IMR-90 (cell line): ENCODE measurements at regions not wholly inside any gene's neighbourhood (a gene's known extent, or its start where the extent isn't known, plus 50 kb on each side); places are given as distances from the start of the nearest gene placed in this dataset.
"Not testable (repeated sequence)": the region's sequence is repeated elsewhere in the genome, so short reads cannot be mapped to it uniquely, and the experiment has no call there.

ENCODE experiments used
- ATAC-seq: fragments of 200-7000 bp; cut with Tn5 transposase; 2 replicates; pipeline ENCODE4 v1.9.1; 2020; ENCODE audit warnings: low read depth, mild to moderate bottlenecking, moderate library complexity
- BruUV-seq: library from RNA; stranded (reverse); fragments of 400-500 nt; replicated peaks from 2 replicates; lab custom pipeline; 2021; lab: Mats Ljungman, UMichigan
- CTCF ChIA-PET: fragments of 300-600 bp; formaldehyde crosslinking; extraction: SDS; loops from one replicate; lab custom pipeline; 2021; ENCODE audit warnings: antibody characterized with exemption; lab: Yijun Ruan, JAX
- POLR2A ChIA-PET: fragments of 300-600 bp; sonication (Branson Sonifier 250); formaldehyde crosslinking; loops from one replicate; lab custom pipeline; 2022; ENCODE audit warnings: antibody characterized with exemption; ENCODE audit not compliant: unreplicated experiment; lab: Charles Lee
- DNase-seq: peaks from one replicate; pipeline ENCODE4 v3.0.0; 2013
- H2AFZ ChIP-seq: replicated peaks from 2 replicates; pipeline ENCODE3; 2013; ENCODE audit warnings: low read length, mild to moderate bottlenecking; ENCODE audit not compliant: poor library complexity
- H2AK5ac ChIP-seq: 2 replicates; pipeline ENCODE4 v1.6.1; 2013; ENCODE audit warnings: low read depth, low read length, inconsistent platforms
- H2AK9ac ChIP-seq: replicated peaks from 2 replicates; pipeline ENCODE3; 2013; ENCODE audit warnings: mild to moderate bottlenecking, low read depth, low read length, moderate library complexity; ENCODE audit not compliant: poor library complexity
- H2BK120ac ChIP-seq: 2 replicates; pipeline ENCODE4 v1.6.1; 2013; ENCODE audit warnings: low read depth, low read length, inconsistent platforms
- H2BK15ac ChIP-seq: 3 replicates; pipeline ENCODE4 v1.6.1; 2013; ENCODE audit warnings: low read depth, low read length, inconsistent platforms
- H2BK20ac ChIP-seq: 2 replicates; pipeline ENCODE4 v1.6.1; 2013; ENCODE audit warnings: low read depth, mild to moderate bottlenecking, inconsistent platforms, low read length, moderate library complexity
- H2BK5ac ChIP-seq: 2 replicates; pipeline ENCODE4 v1.6.1; 2013; ENCODE audit warnings: mild to moderate bottlenecking, low read depth, low read length, inconsistent platforms; ENCODE audit not compliant: poor library complexity, severe bottlenecking
- H3K14ac ChIP-seq: replicated peaks from 2 replicates; pipeline ENCODE4 v1.6.1; 2013; ENCODE audit warnings: low read depth, low read length, inconsistent platforms
- H3K18ac ChIP-seq: 2 replicates; pipeline ENCODE4 v1.6.1; 2013; ENCODE audit warnings: low read depth, low read length, control low read depth
- H3K23ac ChIP-seq: 2 replicates; pipeline ENCODE4 v1.6.1; 2013; ENCODE audit warnings: low read depth, low read length, inconsistent platforms
- H3K27ac ChIP-seq: 2 replicates; pipeline ENCODE4 v1.5.1; 2013; ENCODE audit warnings: mild to moderate bottlenecking, control low read depth, low read length; ENCODE audit not compliant: insufficient read depth
- H3K27me3 ChIP-seq: 2 replicates; pipeline ENCODE4 v1.6.1; 2013; ENCODE audit warnings: low read length; ENCODE audit not compliant: control insufficient read depth, insufficient read depth
- H3K36me3 ChIP-seq: 2 replicates; pipeline ENCODE4 v1.6.1; 2013; ENCODE audit warnings: low read length, mixed read lengths; ENCODE audit not compliant: control insufficient read depth, insufficient read depth
- H3K4ac ChIP-seq: 2 replicates; pipeline ENCODE4 v1.6.1; 2013; ENCODE audit warnings: low read depth, low read length, inconsistent platforms
- H3K4me1 ChIP-seq: 2 replicates; pipeline ENCODE4 v1.6.1; 2013; ENCODE audit warnings: low read length, mixed read lengths; ENCODE audit not compliant: control insufficient read depth, insufficient read depth
- H3K4me2 ChIP-seq: 2 replicates; pipeline ENCODE4 v1.6.1; 2013; ENCODE audit warnings: low read depth, mild to moderate bottlenecking, control low read depth, low read length, moderate library complexity
- H3K4me3 ChIP-seq: 2 replicates; pipeline ENCODE4 v1.5.1; 2013; ENCODE audit warnings: low read depth, mild to moderate bottlenecking, control low read depth, low read length, moderate library complexity; ENCODE audit not compliant: insufficient read depth
- H3K56ac ChIP-seq: 2 replicates; pipeline ENCODE4 v1.6.1; 2013; ENCODE audit warnings: low read length, inconsistent platforms; ENCODE audit not compliant: insufficient read depth; ENCODE audit errors: extremely low read depth
- H3K79me1 ChIP-seq, 2 experiments: 2 replicates each; pipeline ENCODE4 v1.6.1; 2013; ENCODE audit warnings: low read length in 2 of 2, inconsistent platforms in 1 of 2, low read depth in 1 of 2
- H3K9ac ChIP-seq: 2 replicates; pipeline ENCODE4 v1.6.1; 2013; ENCODE audit warnings: low read depth, low read length, control low read depth
- H3K9me1 ChIP-seq: 2 replicates; pipeline ENCODE4 v1.6.1; 2013; ENCODE audit warnings: low read length, inconsistent platforms; ENCODE audit not compliant: insufficient read depth
- H3K9me3 ChIP-seq: 2 replicates; pipeline ENCODE4 v1.6.1; 2013; ENCODE audit warnings: low read length; ENCODE audit not compliant: control insufficient read depth, insufficient read depth
- H4K20me1 ChIP-seq: 2 replicates; pipeline ENCODE4 v1.6.1; 2013; ENCODE audit warnings: low read length, inconsistent platforms; ENCODE audit not compliant: insufficient read depth
- H4K5ac ChIP-seq: 2 replicates; pipeline ENCODE4 v1.6.1; 2013; ENCODE audit warnings: mild to moderate bottlenecking, low read depth, low read length, control low read depth
- H4K8ac ChIP-seq, 2 experiments: 2 replicates each; pipeline ENCODE4 v1.6.1; 2013; ENCODE audit warnings: low read depth in 2 of 2, low read length in 2 of 2, control low read depth in 1 of 2, inconsistent platforms in 1 of 2
- H4K91ac ChIP-seq: 2 replicates; pipeline ENCODE4 v1.6.1; 2013; ENCODE audit warnings: low read depth, low read length, inconsistent platforms; ENCODE audit not compliant: insufficient read depth
- BHLHE40 ChIP-seq: fragments of 150-350 bp; IDR thresholded peaks from 2 replicates; pipeline ENCODE4 v1.6.1; 2016; ENCODE audit warnings: mild to moderate bottlenecking, low read depth, low read length
- CHD1 ChIP-seq: IDR thresholded peaks from 2 replicates; pipeline ENCODE4 v1.6.1; 2012; ENCODE audit warnings: low read depth, low read length, improper control_type of control experiment
- FOS ChIP-seq: fragments of 150-350 bp; IDR thresholded peaks from 2 replicates; pipeline ENCODE4 v1.6.1; 2016; ENCODE audit warnings: low read depth, low read length
- MAFK ChIP-seq: IDR thresholded peaks from 2 replicates; pipeline ENCODE4 v1.6.1; 2012; ENCODE audit warnings: low read depth, low read length, improper control_type of control experiment
- NFE2L2 ChIP-seq: fragments of 150-350 bp; IDR thresholded peaks from 2 replicates; pipeline ENCODE4 v1.6.1; 2016; ENCODE audit warnings: low read depth, mild to moderate bottlenecking, low read length
- POLR2A ChIP-seq: IDR thresholded peaks from 2 replicates; pipeline ENCODE4 v1.6.1; 2012; ENCODE audit warnings: mild to moderate bottlenecking, low read depth, low read length
- RAD21 ChIP-seq: IDR thresholded peaks from 2 replicates; pipeline ENCODE4 v1.6.1; 2012; ENCODE audit warnings: low read length, improper control_type of control experiment
- RFX5 ChIP-seq: IDR thresholded peaks from 2 replicates; pipeline ENCODE4 v1.8.0; 2012; ENCODE audit warnings: low read depth, mild to moderate bottlenecking, low read length, moderate library complexity
- USF2 ChIP-seq: fragments of 150-350 bp; IDR thresholded peaks from 2 replicates; pipeline ENCODE4 v1.6.1; 2017; ENCODE audit warnings: mild to moderate bottlenecking, antibody characterized with exemption, low read length, low read depth
- WGBS, 2 experiments: methylation state at CpG; one replicate each; pipeline versions ENCODE4 v1.1.5 to v1.1.7; 2013; ENCODE audit warnings: missing lambda C conversion rate in 2 of 2; ENCODE audit not compliant: insufficient read length in 1 of 2; ENCODE audit errors: extremely low coverage in 2 of 2; 5-methylcytosine and 5-hydroxymethylcytosine counted together
- dilution Hi-C: fragments of 300-500 bp; cut with HindIII; formaldehyde crosslinking; loops from one replicate; pipeline ENCODE4 v1.14.3; 2018; ENCODE audit warnings: low sequenced_read_pairs; ENCODE audit not compliant: unreplicated experiment
- in situ Hi-C: fragments of 300-500 bp; cut with MboI; formaldehyde crosslinking; loops from 3 replicates; pipeline ENCODE4 v1.14.3; 2019; ENCODE audit warnings: low sequenced_read_pairs, inconsistent platforms, mixed read lengths
- intact Hi-C: fragments of 100-400 bp; cut with micrococcal nuclease; formaldehyde crosslinking; loops from 2 replicates; pipeline ENCODE4 v1.10.0; 2022

GRCh38 chr9:97136421-97136820 lies 97.5 kb upstream of the CTSV start:
- no peak overlapping the region for H2BK20ac ChIP-seq
- H3K27me3 ChIP-seq, result no peaks in the 10 kb centered on the region
- H3K18ac ChIP-seq, result no peak overlapping the region
- no peak overlapping the region for H2BK120ac ChIP-seq
- no peak overlapping the region for H3K4me2 ChIP-seq
- POLR2A ChIA-PET, result no interaction called here
- intact Hi-C loops (no loop called here), dilution Hi-C loops (no loop called here), in situ Hi-C loops (no loop called here)
- no peaks in the 10 kb centered on the region for H3K9me3 ChIP-seq
- H3K23ac ChIP-seq, result no peak overlapping the region
- no peak overlapping the region for H2BK15ac ChIP-seq
- H4K8ac ChIP-seq, result no peak overlapping the region
- no peak for TF ChIP-seq NFE2L2
- no peak for TF ChIP-seq FOS
- no peak for TF ChIP-seq CHD1
- TF ChIP-seq USF2, result no peak
- TF ChIP-seq RAD21, result no peak
- TF ChIP-seq RFX5, result no peak
- no peak for TF ChIP-seq BHLHE40
- TF ChIP-seq POLR2A, result no peak
- TF ChIP-seq MAFK, result no peak
- H3K56ac ChIP-seq, result no peak overlapping the region
- no peak overlapping the region for H2AK9ac ChIP-seq
- no peak for ATAC-seq
- no peaks in the 10 kb centered on the region for H3K36me3 ChIP-seq
- H2AK5ac ChIP-seq, result no peak overlapping the region
- H3K79me1 ChIP-seq, result no peaks in the 10 kb centered on the region
- H3K4ac ChIP-seq, result no peak overlapping the region
- no peak overlapping the region for H3K9ac ChIP-seq
- CTCF ChIA-PET, result no interaction called here
- no peak overlapping the region for H2BK5ac ChIP-seq
- no peaks in the 10 kb centered on the region for H3K9me1 ChIP-seq
- H4K20me1 ChIP-seq, result no peaks in the 10 kb centered on the region
- H4K5ac ChIP-seq, result no peak overlapping the region
- H2AFZ ChIP-seq, result no peak overlapping the region
- BruUV-seq, result no TSS peak
- H3K27ac ChIP-seq, result no peak overlapping the region
- H3K4me3 ChIP-seq, result no peak overlapping the region
- no CpG with 5 or more reads among the region's 2 CpGs for WGBS, 2 experiments
- H3K14ac ChIP-seq, result no peak overlapping the region
- H3K4me1 ChIP-seq, result no peaks in the 10 kb centered on the region
- DNase-seq, result no peak
- no peak overlapping the region for H4K91ac ChIP-seq

GRCh38 chr9:97133966-97134365 lies 95.0 kb upstream of the CTSV start:
- H3K9me3 ChIP-seq, H3K4me1 ChIP-seq, H3K27me3 ChIP-seq, H3K23ac ChIP-seq, H3K79me1 ChIP-seq, H4K20me1 ChIP-seq, in situ Hi-C loops, POLR2A ChIA-PET, intact Hi-C loops, H3K14ac ChIP-seq, H3K4ac ChIP-seq, H3K56ac ChIP-seq, H3K36me3 ChIP-seq, dilution Hi-C loops, H3K4me3 ChIP-seq, H3K18ac ChIP-seq, H4K5ac ChIP-seq, H3K9ac ChIP-seq, H3K27ac ChIP-seq, H4K91ac ChIP-seq, H2BK20ac ChIP-seq, CTCF ChIA-PET, H2BK120ac ChIP-seq, H4K8ac ChIP-seq, H2AK5ac ChIP-seq, H2BK5ac ChIP-seq, H2BK15ac ChIP-seq, H3K4me2 ChIP-seq, H3K9me1 ChIP-seq, DNase-seq, H2AFZ ChIP-seq, BruUV-seq, ATAC-seq, H2AK9ac ChIP-seq: not testable (repeated sequence)
- no CpG with 5 or more reads among the region's 4 CpGs for WGBS, 2 experiments
